CD14-positive monocyte (primary cell): ENCODE measurements at regions not wholly inside any gene's neighbourhood (a gene's known extent, or its start where the extent isn't known, plus 50 kb on each side); places are given as distances from the start of the nearest gene placed in this dataset.

Experiments
- DNase-seq, 3 donors: peaks; one replicate each; pipeline ENCODE4 v3.0.0-alpha.2; 2011 to 2022
- H2AFZ ChIP-seq: 2 replicates; pipeline ENCODE4 v1.6.0; 2012; ENCODE audit warnings: mild to moderate bottlenecking, low read depth, low read length, inconsistent platforms; ENCODE audit not compliant: insufficient read depth, poor library complexity, severe bottlenecking
- H3K27ac ChIP-seq, 2 donors: 1 replicate in 1 of 2; 2 replicates in 1 of 2; pipeline ENCODE4 v1.5.1; 2012 to 2013; ENCODE audit warnings: low read length in 2 of 2, control low read depth in 1 of 2, inconsistent platforms in 1 of 2, low read depth in 1 of 2, mild to moderate bottlenecking in 1 of 2
- H3K27me3 ChIP-seq, 2 donors: one replicate each; pipeline versions ENCODE4 v1.6.0 to v1.6.1; 2011 to 2013; ENCODE audit warnings: low read length in 2 of 2; ENCODE audit not compliant: control insufficient read depth in 2 of 2, insufficient read depth in 2 of 2
- H3K36me3 ChIP-seq, 2 donors: replicated peaks in 1 of 2; 1 replicate in 1 of 2; 2 replicates in 1 of 2; pipeline versions ENCODE4 v1.5.1 to v1.6.1; 2012 to 2013; ENCODE audit warnings: low read length in 2 of 2, control low read depth in 1 of 2, inconsistent platforms in 1 of 2, mild to moderate bottlenecking in 1 of 2; ENCODE audit not compliant: insufficient read depth in 2 of 2, control insufficient read depth in 1 of 2
- H3K4me1 ChIP-seq, 2 donors: 1 replicate in 1 of 2; 2 replicates in 1 of 2; pipeline versions ENCODE4 v1.5.1 to v1.6.1; 2012 to 2013; ENCODE audit warnings: low read length in 2 of 2, control low read depth in 1 of 2, inconsistent platforms in 1 of 2, mild to moderate bottlenecking in 1 of 2, moderate library complexity in 1 of 2; ENCODE audit not compliant: insufficient read depth in 2 of 2, control insufficient read depth in 1 of 2
- H3K4me2 ChIP-seq: replicated peaks from 2 replicates; pipeline ENCODE3; 2012; ENCODE audit warnings: low read length, moderate library complexity, mild to moderate bottlenecking; ENCODE audit not compliant: poor library complexity, severe bottlenecking; ENCODE audit errors: extremely low read depth
- H3K4me3 ChIP-seq, 3 experiments: fragments of 200-600 bp in 1 of 3; sonication (generic) in 1 of 3; replicated peaks in 1 of 3; 1 replicate in 2 of 3; 2 replicates in 1 of 3; pipeline ENCODE4 v1.5.1; 2011 to 2013; ENCODE audit warnings: low read length in 3 of 3, mild to moderate bottlenecking in 3 of 3, control low read depth in 2 of 3, low read depth in 2 of 3, inconsistent platforms in 1 of 3, moderate library complexity in 1 of 3
- H3K79me2 ChIP-seq: 2 replicates; pipeline ENCODE4 v1.6.0; 2012; ENCODE audit warnings: mild to moderate bottlenecking, control low read depth, inconsistent platforms, low read length, moderate library complexity; ENCODE audit not compliant: insufficient read depth
- H3K9ac ChIP-seq: 2 replicates; pipeline ENCODE4 v1.6.0; 2017; ENCODE audit warnings: low read length, mild to moderate bottlenecking; ENCODE audit not compliant: insufficient read depth, poor library complexity, severe bottlenecking
- H3K9me3 ChIP-seq, 2 donors: replicated peaks in 1 of 2; 1 replicate in 1 of 2; 2 replicates in 1 of 2; pipeline versions ENCODE4 v1.5.1 to v1.6.1; 2012 to 2013; ENCODE audit warnings: low read length in 2 of 2, control low read depth in 1 of 2; ENCODE audit not compliant: control insufficient read depth in 1 of 2, insufficient read depth in 1 of 2
- H4K20me1 ChIP-seq: 2 replicates; pipeline ENCODE4 v1.6.0; 2012; ENCODE audit warnings: mild to moderate bottlenecking, low read length, control low read depth, moderate library complexity; ENCODE audit not compliant: insufficient read depth
- H3K27ac Mint-ChIP-seq, 7 donors: one replicate each; pipeline ENCODE4 v1.8.0; 2020; ENCODE audit warnings: mild to moderate bottlenecking in 7 of 7, mixed read lengths in 7 of 7, moderate library complexity in 6 of 7, inconsistent platforms in 2 of 7
- H3K27me3 Mint-ChIP-seq, 3 donors: one replicate each; pipeline ENCODE4 v1.8.0; 2021 to 2022; ENCODE audit warnings: low read depth in 3 of 3, mild to moderate bottlenecking in 3 of 3, mixed read lengths in 3 of 3, moderate library complexity in 3 of 3, inconsistent platforms in 1 of 3
- H3K36me3 Mint-ChIP-seq, 2 donors: one replicate each; pipeline ENCODE4 v1.8.0; 2020; ENCODE audit warnings: mixed read lengths in 2 of 2, inconsistent platforms in 1 of 2, mild to moderate bottlenecking in 1 of 2
- H3K4me1 Mint-ChIP-seq: one replicate; pipeline ENCODE4 v1.8.0; 2020; ENCODE audit warnings: mild to moderate bottlenecking, mixed read lengths
- H3K4me3 Mint-ChIP-seq, 2 donors: one replicate each; pipeline ENCODE4 v1.8.0; 2020; ENCODE audit warnings: mild to moderate bottlenecking in 2 of 2, mixed read lengths in 2 of 2, moderate library complexity in 1 of 2
- H3K9me3 Mint-ChIP-seq, 7 donors: one replicate each; pipeline ENCODE4 v1.8.0; 2020 to 2022; ENCODE audit warnings: mixed read lengths in 7 of 7, mild to moderate bottlenecking in 6 of 7, moderate library complexity in 6 of 7, inconsistent platforms in 2 of 7
- CTCF ChIP-seq: fragments of 200-600 bp; IDR thresholded peaks from one replicate; pipeline ENCODE4 v1.8.0; 2022; ENCODE audit warnings: antibody characterized with exemption, mild to moderate bottlenecking
- WGBS: methylation state at CpG from one replicate; pipeline ENCODE4 v1.1.5; 2013; ENCODE audit warnings: missing lambda C conversion rate; ENCODE audit not compliant: insufficient coverage; 5-methylcytosine and 5-hydroxymethylcytosine counted together
- intact Hi-C, 2 donors: fragments of 100-400 bp; cut with micrococcal nuclease; formaldehyde crosslinking; loops; one replicate each; pipeline versions ENCODE4 v1.15.0 to v1.15.1; 2023

DNA sequence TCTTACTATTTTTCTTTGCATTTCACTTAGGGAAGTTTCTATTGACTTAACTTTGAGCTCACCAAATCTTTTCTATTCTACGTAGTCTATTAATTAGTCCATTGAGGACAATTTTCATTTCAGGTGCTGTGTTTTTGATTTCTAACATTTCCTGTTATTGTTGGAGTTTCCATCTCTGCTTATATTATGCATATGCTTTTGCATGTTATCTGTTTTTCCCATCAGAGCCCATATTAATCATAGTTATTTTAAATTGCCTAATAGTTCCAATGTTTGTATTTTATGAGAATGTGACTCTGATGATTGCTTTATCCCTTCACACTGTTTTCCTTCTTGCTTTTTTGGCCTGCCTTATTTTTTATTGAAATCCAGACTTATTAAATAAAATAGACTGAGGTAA, 414.5 kb upstream of the OPRM1 start:
- Histone ChIP-seq H3K4me3 (no peak overlapping the region), H3K36me3 (no peaks in the 10 kb centered on the region), H2AFZ (no peak overlapping the region), H3K27ac (no peak overlapping the region), H4K20me1 (no peaks in the 10 kb centered on the region), H3K4me1 (no peaks in the 10 kb centered on the region), H3K79me2 (no peaks in the 10 kb centered on the region), H3K9me3 (peaks cover 2 to 4% of the 10 kb centered on the region in 2 donors), H3K9ac (no peak overlapping the region), H3K27me3 (no peaks in the 10 kb centered on the region), H3K4me2 (no peak overlapping the region)
- Mint-ChIP-seq H3K4me1 (no peaks in the 10 kb centered on the region), H3K36me3 (no peaks in the 10 kb centered on the region), H3K27ac (no peak overlapping the region), H3K4me3 (no peak overlapping the region), H3K9me3 (peaks cover 0 to 7% (median 0%) of the 10 kb centered on the region in 7 donors), H3K27me3 (peaks cover 0 to 2% (median 0%) of the 10 kb centered on the region in 3 donors)
- WGBS: no CpG with 5 or more reads among the region's 1 CpG
- TF ChIP-seq CTCF: no peak
- DNase-seq: no peak
- intact Hi-C loops: no loop called here

DNA sequence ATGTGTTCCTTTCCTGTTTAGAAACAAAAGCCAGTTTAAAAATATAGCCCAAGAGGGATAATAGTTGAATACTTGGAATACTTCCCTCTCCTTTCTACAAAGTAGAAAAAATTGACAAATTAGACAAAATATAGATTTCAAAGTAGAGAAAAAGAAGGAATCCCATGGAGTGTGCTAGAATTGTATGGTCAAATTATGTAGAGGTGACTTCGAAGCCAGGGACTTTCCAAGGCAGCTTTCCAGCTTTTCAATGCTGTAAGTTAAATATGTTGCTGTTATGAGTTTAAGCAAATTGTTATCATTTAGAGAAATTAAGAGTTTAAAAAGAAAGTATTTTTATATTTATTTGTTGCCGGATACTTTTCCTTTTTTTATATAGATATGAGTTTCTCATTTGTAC, 415.5 kb upstream of the OPRM1 start:
- Histone ChIP-seq H3K4me2 (no peak overlapping the region), H3K79me2 (no peaks in the 10 kb centered on the region), H3K9ac (no peak overlapping the region), H3K36me3 (no peaks in the 10 kb centered on the region), H2AFZ (no peak overlapping the region), H4K20me1 (no peaks in the 10 kb centered on the region), H3K4me3 (no peak overlapping the region), H3K27ac (no peak overlapping the region), H3K9me3 (peaks cover 2 to 4% of the 10 kb centered on the region in 2 donors), H3K4me1 (no peaks in the 10 kb centered on the region), H3K27me3 (no peaks in the 10 kb centered on the region)
- 100% methylated on average over 1 of the region's 2 CpGs for WGBS
- H3K36me3 Mint-ChIP-seq: no peaks in the 10 kb centered on the region
- intact Hi-C loops: no loop called here
- no peak overlapping the region for H3K27ac Mint-ChIP-seq
- H3K4me3 Mint-ChIP-seq: no peak overlapping the region
- H3K4me1 Mint-ChIP-seq: no peaks in the 10 kb centered on the region
- H3K9me3 Mint-ChIP-seq: peaks cover 0 to 7% (median 0%) of the 10 kb centered on the region in 7 donors
- TF ChIP-seq CTCF: no peak
- peaks cover 0 to 2% (median 0%) of the 10 kb centered on the region in 3 donors for H3K27me3 Mint-ChIP-seq
- no peak for DNase-seq
